ENCODE measurements at regions not wholly inside any gene's neighbourhood (a gene's known extent, or its start where the extent isn't known, plus 50 kb on each side); places are given as distances from the start of the nearest gene placed in this dataset.

GRCh38 chr11:71150859-71151258, 101.5 kb downstream of the SHANK2 start:
- no peak overlapping the region for H3K4me3 ChIP-seq (ENCODE audit: low read depth, low read length)
- TF ChIP-seq POLR2A (IDR thresholded peaks at IDR 0.05; ENCODE audit: extremely low read depth, insufficient read length): no peak
- TF ChIP-seq MYC (IDR thresholded peaks at IDR 0.05; ENCODE audit: low read depth, low read length): no peak
- TF ChIP-seq CTCF (IDR thresholded peaks at IDR 0.05; ENCODE audit: low read depth, low read length): no peak
- no peak for TF ChIP-seq MAX (IDR thresholded peaks at IDR 0.05; ENCODE audit: low read depth, low read length)
- no peak for DNase-seq (ENCODE audit: low read depth)

- no peak for DNase-seq (ENCODE audit: low read depth)
- no peak for TF ChIP-seq MAX (IDR thresholded peaks at IDR 0.05; ENCODE audit: low read depth, low read length)
- no peak overlapping the region for H3K4me3 ChIP-seq (ENCODE audit: low read depth, low read length)
Observed at GRCh38 chr11:71148716-71149115, 103.7 kb downstream of the SHANK2 start.

- no peak overlapping the region for H3K4me3 ChIP-seq (ENCODE audit: low read depth, low read length)
- TF ChIP-seq MYC (IDR thresholded peaks at IDR 0.05; ENCODE audit: low read depth, low read length): no peak
- no peak for TF ChIP-seq MAX (IDR thresholded peaks at IDR 0.05; ENCODE audit: low read depth, low read length)
- no peak for TF ChIP-seq POLR2A (IDR thresholded peaks at IDR 0.05; ENCODE audit: extremely low read depth, insufficient read length)
- TF ChIP-seq CTCF (IDR thresholded peaks at IDR 0.05; ENCODE audit: low read depth, low read length): no peak
- no peak for DNase-seq (ENCODE audit: low read depth)
Observed at GRCh38 chr11:71147331-71147730, 105.0 kb downstream of the SHANK2 start.

GRCh38 chr11:71146846-71147245, 105.5 kb downstream of the SHANK2 start:
- DNase-seq (ENCODE audit: low read depth): no peak

GRCh38 chr11:71145988-71146824, 106.2 kb downstream of the SHANK2 start:
- H3K4me3 ChIP-seq (ENCODE audit: low read depth, low read length): no peak overlapping the region
- no peak for TF ChIP-seq CTCF (IDR thresholded peaks at IDR 0.05; ENCODE audit: low read depth, low read length)
- no peak for DNase-seq (ENCODE audit: low read depth)

More at GRCh38 chr11:71146846-71147245, 105.5 kb downstream of the SHANK2 start:
- TF ChIP-seq MAX (IDR thresholded peaks at IDR 0.05; ENCODE audit: low read depth, low read length) (no peak), CTCF (IDR thresholded peaks at IDR 0.05; ENCODE audit: low read depth, low read length) (no peak), POLR2A (IDR thresholded peaks at IDR 0.05; ENCODE audit: extremely low read depth, insufficient read length) (no peak), MYC (IDR thresholded peaks at IDR 0.05; ENCODE audit: low read depth, low read length) (no peak)
- no peak overlapping the region for H3K4me3 ChIP-seq (ENCODE audit: low read depth, low read length)

GRCh38 chr11:71145368-71145767, 107.0 kb downstream of the SHANK2 start:
- no peak for TF ChIP-seq MAX (IDR thresholded peaks at IDR 0.05; ENCODE audit: low read depth, low read length)
- no peak for TF ChIP-seq MYC (IDR thresholded peaks at IDR 0.05; ENCODE audit: low read depth, low read length)
- no peak for TF ChIP-seq POLR2A (IDR thresholded peaks at IDR 0.05; ENCODE audit: extremely low read depth, insufficient read length)
- TF ChIP-seq CTCF (IDR thresholded peaks at IDR 0.05; ENCODE audit: low read depth, low read length): no peak
- H3K4me3 ChIP-seq (ENCODE audit: low read depth, low read length): no peak overlapping the region
- DNase-seq (ENCODE audit: low read depth): no peak

Data from NB4 (cell line).